IMR-90 (cell line): ENCODE measurements at regions not wholly inside any gene's neighbourhood (a gene's known extent, or its start where the extent isn't known, plus 50 kb on each side); places are given as distances from the start of the nearest gene placed in this dataset.

Source experiments
- BHLHE40 ChIP-seq: fragments of 150-350 bp; IDR thresholded peaks from 2 replicates; pipeline ENCODE4 v1.6.1; 2016; ENCODE audit warnings: mild to moderate bottlenecking, low read depth, low read length
- CEBPB ChIP-seq: IDR thresholded peaks from 2 replicates; pipeline ENCODE4 v1.6.1; 2012; ENCODE audit warnings: low read depth, low read length, improper control_type of control experiment
- CHD1 ChIP-seq: IDR thresholded peaks from 2 replicates; pipeline ENCODE4 v1.6.1; 2012; ENCODE audit warnings: low read depth, low read length, improper control_type of control experiment
- MAFK ChIP-seq: IDR thresholded peaks from 2 replicates; pipeline ENCODE4 v1.6.1; 2012; ENCODE audit warnings: low read depth, low read length, improper control_type of control experiment
- MAZ ChIP-seq: IDR thresholded peaks from 2 replicates; pipeline ENCODE4 v1.6.1; 2012; ENCODE audit warnings: low read depth, mild to moderate bottlenecking, low read length, improper control_type of control experiment, moderate library complexity, borderline replicate concordance
- MXI1 ChIP-seq: IDR thresholded peaks from 2 replicates; pipeline ENCODE4 v1.6.1; 2012; ENCODE audit warnings: low read depth, mild to moderate bottlenecking, low read length, moderate library complexity, borderline replicate concordance
- NFE2L2 ChIP-seq: fragments of 150-350 bp; IDR thresholded peaks from 2 replicates; pipeline ENCODE4 v1.6.1; 2016; ENCODE audit warnings: low read depth, mild to moderate bottlenecking, low read length
- POLR2A ChIP-seq: IDR thresholded peaks from 2 replicates; pipeline ENCODE4 v1.6.1; 2012; ENCODE audit warnings: mild to moderate bottlenecking, low read depth, low read length
- RAD21 ChIP-seq: IDR thresholded peaks from 2 replicates; pipeline ENCODE4 v1.6.1; 2012; ENCODE audit warnings: low read length, improper control_type of control experiment
- RFX5 ChIP-seq: IDR thresholded peaks from 2 replicates; pipeline ENCODE4 v1.8.0; 2012; ENCODE audit warnings: low read depth, mild to moderate bottlenecking, low read length, moderate library complexity
- SMC3 ChIP-seq: fragments of 150-350 bp; IDR thresholded peaks from 2 replicates; pipeline ENCODE4 v1.6.1; 2016; ENCODE audit warnings: low read depth, mild to moderate bottlenecking, antibody characterized with exemption, low read length, moderate library complexity
- TF ChIP-seq, protein P1 (sequence below): conservative IDR thresholded peaks from 2 replicates; pipeline ENCODE4 v1.5.1; 2012; ENCODE audit warnings: mild to moderate bottlenecking, low read depth, low read length, improper control_type of control experiment

GRCh38 chr6:12232339-12232738, 57.8 kb upstream of the EDN1 start:
- no peak for TF ChIP-seq NFE2L2
- TF ChIP-seq, protein P1, sequence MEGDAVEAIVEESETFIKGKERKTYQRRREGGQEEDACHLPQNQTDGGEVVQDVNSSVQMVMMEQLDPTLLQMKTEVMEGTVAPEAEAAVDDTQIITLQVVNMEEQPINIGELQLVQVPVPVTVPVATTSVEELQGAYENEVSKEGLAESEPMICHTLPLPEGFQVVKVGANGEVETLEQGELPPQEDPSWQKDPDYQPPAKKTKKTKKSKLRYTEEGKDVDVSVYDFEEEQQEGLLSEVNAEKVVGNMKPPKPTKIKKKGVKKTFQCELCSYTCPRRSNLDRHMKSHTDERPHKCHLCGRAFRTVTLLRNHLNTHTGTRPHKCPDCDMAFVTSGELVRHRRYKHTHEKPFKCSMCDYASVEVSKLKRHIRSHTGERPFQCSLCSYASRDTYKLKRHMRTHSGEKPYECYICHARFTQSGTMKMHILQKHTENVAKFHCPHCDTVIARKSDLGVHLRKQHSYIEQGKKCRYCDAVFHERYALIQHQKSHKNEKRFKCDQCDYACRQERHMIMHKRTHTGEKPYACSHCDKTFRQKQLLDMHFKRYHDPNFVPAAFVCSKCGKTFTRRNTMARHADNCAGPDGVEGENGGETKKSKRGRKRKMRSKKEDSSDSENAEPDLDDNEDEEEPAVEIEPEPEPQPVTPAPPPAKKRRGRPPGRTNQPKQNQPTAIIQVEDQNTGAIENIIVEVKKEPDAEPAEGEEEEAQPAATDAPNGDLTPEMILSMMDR, result no peak
- no peak for TF ChIP-seq MAFK
- TF ChIP-seq SMC3, result no peak
- TF ChIP-seq POLR2A, result no peak
- TF ChIP-seq RAD21, result no peak
- TF ChIP-seq RFX5, result no peak
- TF ChIP-seq MXI1, result no peak
- TF ChIP-seq CHD1, result no peak
- no peak for TF ChIP-seq BHLHE40
- TF ChIP-seq CEBPB, result no peak
- TF ChIP-seq MAZ, result no peak
